GM12878 (cell line): ENCODE measurements at regions not wholly inside any gene's neighbourhood (a gene's known extent, or its start where the extent isn't known, plus 50 kb on each side); places are given as distances from the start of the nearest gene placed in this dataset.

Source experiments
- ATAC-seq: fragments of 200-7000 bp; cut with Tn5 transposase; 3 replicates; pipeline ENCODE4 v1.9.1; 2020; ENCODE audit warnings: mild to moderate bottlenecking, moderate library complexity
- BruUV-seq: library from RNA; stranded (reverse); fragments of 400-500 nt; replicated peaks from 2 replicates; lab custom pipeline; 2021; lab: Mats Ljungman, UMichigan
- CTCF ChIA-PET: fragments of 300-600 bp; sonication (Branson Sonifier 250); formaldehyde crosslinking; extraction: SDS; loops from one replicate; lab custom pipeline; 2021; ENCODE audit warnings: inconsistent platforms; lab: Yijun Ruan, JAX
- POLR2A ChIA-PET: fragments of 350-600 bp; formaldehyde crosslinking; extraction: SDS; loops from one replicate; lab custom pipeline; 2021; ENCODE audit warnings: inconsistent platforms; lab: Charles Lee
- RAD21 ChIA-PET: fragments of 300-600 bp; sonication (Branson Sonifier 250); formaldehyde crosslinking; loops from one replicate; lab custom pipeline; 2023; ENCODE audit warnings: antibody characterized with exemption; ENCODE audit not compliant: unreplicated experiment; lab: Charles Lee
- SMC1A ChIA-PET: fragments of 300-600 bp; sonication (Branson Sonifier 250); formaldehyde crosslinking; loops from one replicate; lab custom pipeline; 2023; ENCODE audit not compliant: unreplicated experiment, uncharacterized antibody; lab: Charles Lee
- DNase-seq: peaks from one replicate; pipeline ENCODE4 v3.0.0-alpha.2; 2011; ENCODE audit warnings: low read depth, low spot score
- FAIRE-seq: peaks from 3 replicates; lab custom pipeline; 2011; peaks lifted over from hg19 to GRCh38; lab: Jason Lieb, UNC
- H2AFZ ChIP-seq: 2 replicates; pipeline ENCODE4 v1.6.0; 2011; ENCODE audit warnings: low read depth, low read length, control low read depth; ENCODE audit not compliant: control insufficient read depth
- H3K27ac ChIP-seq: 2 replicates; pipeline ENCODE4 v1.5.1; 2011; ENCODE audit warnings: control low read depth; ENCODE audit not compliant: control insufficient read depth, insufficient read depth
- H3K27me3 ChIP-seq, 2 experiments: replicated peaks in 1 of 2; 2 replicates each; pipeline versions ENCODE4 v1.6.0 to v1.6.1; 2011; ENCODE audit warnings: low read length in 1 of 2; ENCODE audit not compliant: control insufficient read depth in 2 of 2, insufficient read depth in 2 of 2
- H3K36me3 ChIP-seq, 2 experiments: 2 replicates each; pipeline ENCODE4 v1.5.1; 2011; ENCODE audit warnings: low read length in 1 of 2; ENCODE audit not compliant: control insufficient read depth in 2 of 2, insufficient read depth in 2 of 2
- H3K4me1 ChIP-seq: 2 replicates; pipeline ENCODE4 v1.6.1; 2011; ENCODE audit warnings: mild to moderate bottlenecking, low read length, moderate library complexity, mixed read lengths; ENCODE audit not compliant: control insufficient read depth, insufficient read depth
- H3K4me2 ChIP-seq: 2 replicates; pipeline ENCODE4 v1.6.0; 2011; ENCODE audit warnings: control low read depth; ENCODE audit not compliant: control insufficient read depth, insufficient read depth
- H3K4me3 ChIP-seq: fragments of 200-600 bp; sonication (generic); 2 replicates; pipeline ENCODE4 v1.5.1; 2016
- H3K79me2 ChIP-seq: 2 replicates; pipeline ENCODE4 v1.6.0; 2011; ENCODE audit warnings: low read length; ENCODE audit not compliant: control insufficient read depth, insufficient read depth
- H3K9ac ChIP-seq: 2 replicates; pipeline ENCODE4 v1.8.0; 2011; ENCODE audit warnings: low read length, control low read depth, mixed read lengths; ENCODE audit not compliant: control insufficient read depth, insufficient read depth
- H3K9me3 ChIP-seq: replicated peaks from 3 replicates; pipeline ENCODE4 v1.5.1; 2011; ENCODE audit warnings: mild to moderate bottlenecking, low read length; ENCODE audit not compliant: control insufficient read depth, insufficient read depth
- H4K20me1 ChIP-seq: 2 replicates; pipeline ENCODE4 v1.6.0; 2011; ENCODE audit not compliant: control insufficient read depth, insufficient read depth
- BCL3 ChIP-seq: IDR thresholded peaks from 2 replicates; pipeline ENCODE4 v1.6.1; 2011; ENCODE audit warnings: borderline replicate concordance, low read depth, mild to moderate bottlenecking, moderate library complexity, low read length; ENCODE audit not compliant: insufficient read depth, poor library complexity, severe bottlenecking
- EED ChIP-seq: sonication (generic); IDR thresholded peaks from 2 replicates; pipeline ENCODE4 v1.6.1; 2016; ENCODE audit warnings: antibody characterized with exemption, low read depth
- ESRRA ChIP-seq: IDR thresholded peaks from 2 replicates; pipeline ENCODE4 v1.6.1; 2012; ENCODE audit warnings: mild to moderate bottlenecking, low read length, improper control_type of control experiment
- HDGF ChIP-seq: fragments of 450-650 bp; IDR thresholded peaks from 2 replicates; pipeline ENCODE4 v1.6.1; 2016; ENCODE audit warnings: antibody characterized with exemption
- NFYB ChIP-seq: IDR thresholded peaks from 2 replicates; pipeline ENCODE4 v1.6.1; 2011; ENCODE audit warnings: low read depth, mild to moderate bottlenecking, low read length, improper control_type of control experiment, moderate library complexity; ENCODE audit not compliant: insufficient read depth
- NKRF ChIP-seq: fragments of 450-650 bp; conservative IDR thresholded peaks from 2 replicates; pipeline ENCODE4 v1.6.1; 2017; ENCODE audit warnings: mild to moderate bottlenecking, moderate library complexity
- PKNOX1 ChIP-seq: fragments of 450-650 bp; IDR thresholded peaks from 2 replicates; pipeline ENCODE4 v1.6.1; 2016; ENCODE audit warnings: mild to moderate bottlenecking
- POLR2A ChIP-seq: IDR thresholded peaks from 2 replicates; pipeline ENCODE4 v1.6.1; 2011; ENCODE audit warnings: low read depth, mild to moderate bottlenecking, low read length
- REST ChIP-seq: IDR thresholded peaks from 2 replicates; pipeline ENCODE4 v1.6.1; 2012; ENCODE audit warnings: mild to moderate bottlenecking, low read depth, low read length
- WGBS: methylation state at CpG from one replicate; pipeline ENCODE4 v1.1.6; 2016; ENCODE audit warnings: low lambda C conversion rate; ENCODE audit not compliant: insufficient replicate concordance, insufficient coverage; ENCODE audit errors: missing lambda C conversion rate; 5-methylcytosine and 5-hydroxymethylcytosine counted together
- in situ Hi-C: fragments of 300-500 bp; cut with MboI; formaldehyde crosslinking; loops from 9 replicates; pipeline ENCODE4 v1.14.3; 2018; ENCODE audit warnings: mixed read lengths
- intact Hi-C: fragments of 100-400 bp; cut with micrococcal nuclease; formaldehyde crosslinking; loops from one replicate; pipeline ENCODE4 v1.14.2; 2022; ENCODE audit not compliant: unreplicated experiment

- in situ Hi-C loops, result no loop called here
- ChIA-PET CTCF (no interaction called here), POLR2A (no interaction called here), SMC1A (no interaction called here), RAD21 (no interaction called here)
- Histone ChIP-seq H3K9ac (no peak overlapping the region), H3K79me2 (no peaks in the 10 kb centered on the region), H3K4me1 (peaks cover 29% of the 10 kb centered on the region), H3K27ac (no peak overlapping the region), H3K36me3 (no peaks in the 10 kb centered on the region)
- DNase-seq (no peak), FAIRE-seq (no peak), ATAC-seq (no peak)
- BruUV-seq, result no TSS peak
- intact Hi-C loops, result no loop called here
- TF ChIP-seq EED (no peak), ESRRA (no peak), REST (no peak), BCL3 (no peak), NKRF (no peak), POLR2A (no peak), NFYB (no peak), PKNOX1 (no peak), HDGF (no peak)
- TF ChIP-seq, all 136 proteins: peak for 0
- Histone ChIP-seq H3K4me3 (no peak overlapping the region), H2AFZ (no peak overlapping the region), H4K20me1 (no peaks in the 10 kb centered on the region), H3K4me2 (no peak overlapping the region), H3K9me3 (no peaks in the 10 kb centered on the region; the same call in 1 of the 3 replicates), H3K27me3 (no peaks in the 10 kb centered on the region)
- 56% methylated on average over 10 of the region's 10 CpGs for WGBS
Measured at GRCh38 chr12:123085730-123086487, 65.0 kb downstream of the PITPNM2 start.
